Liver (tissue), 8 donors: ENCODE measurements at regions not wholly inside any gene's neighbourhood (a gene's known extent, or its start where the extent isn't known, plus 50 kb on each side); places are given as distances from the start of the nearest gene placed in this dataset.

Experiments
- DNase-seq: peaks from one replicate; pipeline ENCODE4 v3.0.0-alpha.2; 2017; ENCODE audit warnings: low spot score
- H3K27ac ChIP-seq, 2 donors: one replicate each; pipeline ENCODE4 v1.7.0; 2013; ENCODE audit warnings: inconsistent platforms in 2 of 2, low read length in 2 of 2, control low read depth in 1 of 2, low read depth in 1 of 2, mild to moderate bottlenecking in 1 of 2
- H3K27me3 ChIP-seq, 4 donors: one replicate each; pipeline versions ENCODE4 v1.6.1 to v1.7.0; 2013; ENCODE audit warnings: low read length in 3 of 4, inconsistent platforms in 1 of 4, mild to moderate bottlenecking in 1 of 4, moderate library complexity in 1 of 4; ENCODE audit not compliant: control insufficient read depth in 4 of 4, insufficient read depth in 4 of 4
- H3K36me3 ChIP-seq, 4 donors: one replicate each; pipeline versions ENCODE4 v1.6.1 to v1.7.0; 2013; ENCODE audit warnings: low read length in 3 of 4, mild to moderate bottlenecking in 3 of 4, low read depth in 1 of 4, moderate library complexity in 1 of 4; ENCODE audit not compliant: control insufficient read depth in 4 of 4, insufficient read depth in 3 of 4
- H3K4me1 ChIP-seq, 4 donors: one replicate each; pipeline versions ENCODE4 v1.6.1 to v1.7.0; 2013; ENCODE audit warnings: low read length in 3 of 4, mild to moderate bottlenecking in 3 of 4, moderate library complexity in 1 of 4; ENCODE audit not compliant: control insufficient read depth in 4 of 4, insufficient read depth in 4 of 4
- H3K4me3 ChIP-seq, 3 donors: one replicate each; pipeline versions ENCODE4 v1.6.1 to v1.7.0; 2013; ENCODE audit warnings: low read length in 3 of 3, control low read depth in 1 of 3, low read depth in 1 of 3, mild to moderate bottlenecking in 1 of 3
- H3K9ac ChIP-seq, 2 donors: one replicate each; pipeline ENCODE4 v1.7.0; 2013; ENCODE audit warnings: low read length in 2 of 2, mild to moderate bottlenecking in 2 of 2, moderate library complexity in 2 of 2, control low read depth in 1 of 2, low read depth in 1 of 2
- H3K9me3 ChIP-seq, 4 donors: one replicate each; pipeline versions ENCODE4 v1.6.1 to v1.7.0; 2013; ENCODE audit warnings: low read length in 3 of 4; ENCODE audit not compliant: control insufficient read depth in 4 of 4
- ATF3 ChIP-seq: IDR thresholded peaks from 2 replicates; pipeline ENCODE4 v1.6.1; 2016; ENCODE audit warnings: antibody characterized with exemption
- CTCF ChIP-seq: fragments of 150-350 bp; IDR thresholded peaks from 2 replicates; pipeline ENCODE4 v1.5.1; 2017; ENCODE audit warnings: improper control_type of control experiment, low read depth, low read length; ENCODE audit not compliant: missing input control
- EGR1 ChIP-seq, 2 donors: IDR thresholded peaks; 2 replicates each; pipeline ENCODE4 v1.6.1; 2016 to 2018; ENCODE audit warnings: antibody characterized with exemption in 2 of 2, low read depth in 2 of 2
- FOXA1 ChIP-seq: IDR thresholded peaks from 2 replicates; pipeline ENCODE4 v1.6.1; 2016; ENCODE audit warnings: antibody characterized with exemption
- FOXA2 ChIP-seq: IDR thresholded peaks from 2 replicates; pipeline ENCODE4 v1.6.1; 2016; ENCODE audit warnings: antibody characterized with exemption
- GABPA ChIP-seq, 2 donors: IDR thresholded peaks in 1 of 2; conservative IDR thresholded peaks in 1 of 2; 2 replicates each; pipeline ENCODE4 v1.6.1; 2016; ENCODE audit warnings: antibody characterized with exemption in 2 of 2, mild to moderate bottlenecking in 1 of 2, moderate library complexity in 1 of 2
- HNF4A ChIP-seq, 2 donors: conservative IDR thresholded peaks; 2 replicates each; pipeline ENCODE4 v1.6.1; 2016; ENCODE audit warnings: antibody characterized with exemption in 2 of 2, mild to moderate bottlenecking in 2 of 2
- HNF4G ChIP-seq: IDR thresholded peaks from 2 replicates; pipeline ENCODE4 v1.6.1; 2016; ENCODE audit warnings: antibody characterized with exemption
- JUND ChIP-seq, 2 donors: IDR thresholded peaks; 2 replicates each; pipeline ENCODE4 v1.6.1; 2016; ENCODE audit warnings: antibody characterized with exemption in 2 of 2
- MAX ChIP-seq: IDR thresholded peaks from 2 replicates; pipeline ENCODE4 v1.6.1; 2016; ENCODE audit warnings: antibody characterized with exemption
- NR2F2 ChIP-seq: IDR thresholded peaks from 2 replicates; pipeline ENCODE4 v1.6.1; 2016; ENCODE audit warnings: antibody characterized with exemption
- RAD21 ChIP-seq, 2 donors: IDR thresholded peaks; 2 replicates each; pipeline ENCODE4 v1.6.1; 2016; ENCODE audit warnings: antibody characterized with exemption in 2 of 2, mild to moderate bottlenecking in 2 of 2
- REST ChIP-seq: IDR thresholded peaks from 2 replicates; pipeline ENCODE4 v1.6.1; 2016; ENCODE audit warnings: antibody characterized with exemption, mild to moderate bottlenecking
- RXRA ChIP-seq, 2 donors: IDR thresholded peaks; 2 replicates each; pipeline ENCODE4 v1.6.1; 2017 to 2018; ENCODE audit warnings: antibody characterized with exemption in 2 of 2, mild to moderate bottlenecking in 1 of 2
- SP1 ChIP-seq: IDR thresholded peaks from 2 replicates; pipeline ENCODE4 v1.6.1; 2018; ENCODE audit warnings: antibody characterized with exemption, mild to moderate bottlenecking
- TAF1 ChIP-seq: conservative IDR thresholded peaks from 2 replicates; pipeline ENCODE4 v1.6.1; 2016; ENCODE audit warnings: antibody characterized with exemption, mild to moderate bottlenecking
- YY1 ChIP-seq: IDR thresholded peaks from 2 replicates; pipeline ENCODE4 v1.6.1; 2016; ENCODE audit warnings: antibody characterized with exemption, mild to moderate bottlenecking
- ZBTB33 ChIP-seq: IDR thresholded peaks from 2 replicates; pipeline ENCODE4 v1.6.1; 2016; ENCODE audit warnings: antibody characterized with exemption
- WGBS: extraction: QIAGEN DNeasy Blood & Tissue Kit; methylation state at CpG from one replicate; pipeline ENCODE4 v1.1.7; 2013; 5-methylcytosine and 5-hydroxymethylcytosine counted together
- donor health status: healthy.
- donor health status: healthy.
- donor health status: healthy.
- donor health status: healthy.
- donor health status: healthy.

GRCh38 chr12:105502426-105502930 is 172.0 kb downstream of the C12orf75 start:
- no peak for DNase-seq
- Histone ChIP-seq H3K27ac (no peak overlapping the region), H3K4me3 (no peak overlapping the region), H3K27me3 (no peaks in the 10 kb centered on the region), H3K36me3 (no peaks in the 10 kb centered on the region), H3K9me3 (no peaks in the 10 kb centered on the region), H3K9ac (no peak overlapping the region), H3K4me1 (no peaks in the 10 kb centered on the region)
- TF ChIP-seq JUND (IDR thresholded peaks at IDR 0.05) (no peak), SP1 (no peak), TAF1 (no peak), ZBTB33 (no peak), HNF4G (no peak), EGR1 (IDR thresholded peaks at IDR 0.05; ENCODE audit: low read depth in 2 of 2) (no peak), RXRA (IDR thresholded peaks at IDR 0.05) (no peak), RAD21 (IDR thresholded peaks at IDR 0.05) (no peak), YY1 (no peak), FOXA1 (no peak), CTCF (no peak), REST (no peak), MAX (no peak), ATF3 (no peak), GABPA (IDR thresholded peaks at IDR 0.05 in 1 of 2, conservative IDR thresholded peaks at IDR 0.05 in 1 of 2) (no peak), NR2F2 (no peak), FOXA2 (no peak), HNF4A (conservative IDR thresholded peaks at IDR 0.05) (no peak)
- 43% methylated on average over 4 of the region's 4 CpGs for WGBS
